DOHH2 (cell line): ENCODE measurements at regions not wholly inside any gene's neighbourhood (a gene's known extent, or its start where the extent isn't known, plus 50 kb on each side); places are given as distances from the start of the nearest gene placed in this dataset.

ENCODE experiments used
- H3F3A ChIP-seq: fragments of 200-600 bp; sonication (generic), shearing (Covaris generic); 2 replicates; pipeline ENCODE4 v1.6.0; 2016; ENCODE audit warnings: antibody characterized with exemption, mild to moderate bottlenecking; ENCODE audit not compliant: control insufficient read depth, insufficient read depth
- H3K27ac ChIP-seq: fragments of 200-600 bp; sonication (generic); 2 replicates; pipeline ENCODE4 v1.5.1; 2014; ENCODE audit warnings: low read depth, mild to moderate bottlenecking, low read length, moderate library complexity
- H3K27me3 ChIP-seq: fragments of 200-600 bp; sonication (generic); 2 replicates; pipeline ENCODE4 v1.6.1; 2014; ENCODE audit warnings: mild to moderate bottlenecking, low read length, mixed read lengths; ENCODE audit not compliant: control insufficient read depth
- H3K36me3 ChIP-seq: fragments of 200-600 bp; sonication (generic); 2 replicates; pipeline ENCODE4 v1.6.1; 2014; ENCODE audit warnings: mild to moderate bottlenecking, low read length, moderate library complexity, mixed read lengths; ENCODE audit not compliant: control insufficient read depth
- H3K4me1 ChIP-seq: fragments of 200-600 bp; sonication (generic); 2 replicates; pipeline ENCODE4 v1.6.1; 2014; ENCODE audit warnings: mild to moderate bottlenecking, low read length, mixed read lengths; ENCODE audit not compliant: control insufficient read depth
- H3K4me2 ChIP-seq: fragments of 200-600 bp; sonication (generic); 2 replicates; pipeline ENCODE4 v1.6.0; 2014; ENCODE audit warnings: mild to moderate bottlenecking, low read length, moderate library complexity
- H3K4me3 ChIP-seq: fragments of 200-600 bp; sonication (generic); 2 replicates; pipeline ENCODE4 v1.5.1; 2014; ENCODE audit warnings: mild to moderate bottlenecking, low read length, mixed read lengths
- H3K79me2 ChIP-seq: fragments of 200-600 bp; sonication (generic); 2 replicates; pipeline ENCODE4 v1.6.1; 2014; ENCODE audit warnings: mild to moderate bottlenecking, low read length, mixed read lengths; ENCODE audit not compliant: control insufficient read depth
- H3K9me2 ChIP-seq: fragments of 200-600 bp; sonication (generic); replicated peaks from 2 replicates; pipeline ENCODE4 v1.6.1; 2014; ENCODE audit warnings: mild to moderate bottlenecking, low read length, mixed read lengths; ENCODE audit not compliant: control insufficient read depth
- H3K9me3 ChIP-seq: fragments of 200-600 bp; sonication (generic); 2 replicates; pipeline ENCODE4 v1.6.1; 2014; ENCODE audit warnings: antibody characterized with exemption, low read length, mixed read lengths; ENCODE audit not compliant: control insufficient read depth, insufficient read depth
- H4K20me1 ChIP-seq: fragments of 200-600 bp; sonication (generic); 2 replicates; pipeline ENCODE4 v1.6.0; 2014; ENCODE audit warnings: low read depth, mild to moderate bottlenecking, antibody characterized with exemption, low read length, moderate library complexity; ENCODE audit not compliant: control insufficient read depth, insufficient read depth
- EZH2phosphoT487 ChIP-seq: fragments of 200-600 bp; sonication (generic); IDR thresholded peaks from 2 replicates; pipeline ENCODE4 v1.6.1; 2017; ENCODE audit warnings: borderline replicate concordance, mild to moderate bottlenecking, antibody characterized with exemption, low read length, moderate library complexity, mixed read lengths
- TF ChIP-seq, protein P1 (sequence below): fragments of 200-600 bp; sonication (generic); IDR thresholded peaks from one replicate; pipeline ENCODE4 v1.5.1; 2014; ENCODE audit warnings: antibody characterized with exemption, mild to moderate bottlenecking, low read depth, low read length; ENCODE audit not compliant: poor library complexity, severe bottlenecking

DNA sequence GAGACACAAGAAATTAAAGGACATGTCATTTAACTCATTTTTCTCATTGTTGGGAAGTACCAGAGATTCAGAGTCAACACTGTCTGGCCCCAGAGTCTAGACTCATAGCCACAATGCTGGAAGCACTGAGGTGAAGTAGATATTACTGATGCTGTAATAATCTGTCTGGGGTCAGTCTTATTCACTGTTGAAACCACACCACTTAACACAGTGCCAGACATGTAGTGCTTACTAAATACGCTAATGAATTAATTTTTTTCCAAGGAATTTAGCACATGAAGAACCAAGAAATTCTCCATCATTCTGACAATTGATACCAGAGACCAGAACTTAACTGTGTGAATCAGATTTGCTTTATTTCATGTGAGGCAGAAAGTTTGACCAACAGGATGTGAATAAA lies 150.8 kb upstream of the STAC start:
- Histone ChIP-seq H3K9me2 (no peaks in the 10 kb centered on the region; the same call in 1 of the 2 replicates), H3K36me3 (no peaks in the 10 kb centered on the region), H3K4me3 (no peak overlapping the region), H3K4me1 (no peaks in the 10 kb centered on the region), H4K20me1 (no peaks in the 10 kb centered on the region), H3K79me2 (no peaks in the 10 kb centered on the region), H3K4me2 (no peak overlapping the region), H3F3A (no peaks in the 10 kb centered on the region), H3K9me3 (no peaks in the 10 kb centered on the region), H3K27me3 (no peaks in the 10 kb centered on the region), H3K27ac (no peak overlapping the region)
- TF ChIP-seq, protein P1, sequence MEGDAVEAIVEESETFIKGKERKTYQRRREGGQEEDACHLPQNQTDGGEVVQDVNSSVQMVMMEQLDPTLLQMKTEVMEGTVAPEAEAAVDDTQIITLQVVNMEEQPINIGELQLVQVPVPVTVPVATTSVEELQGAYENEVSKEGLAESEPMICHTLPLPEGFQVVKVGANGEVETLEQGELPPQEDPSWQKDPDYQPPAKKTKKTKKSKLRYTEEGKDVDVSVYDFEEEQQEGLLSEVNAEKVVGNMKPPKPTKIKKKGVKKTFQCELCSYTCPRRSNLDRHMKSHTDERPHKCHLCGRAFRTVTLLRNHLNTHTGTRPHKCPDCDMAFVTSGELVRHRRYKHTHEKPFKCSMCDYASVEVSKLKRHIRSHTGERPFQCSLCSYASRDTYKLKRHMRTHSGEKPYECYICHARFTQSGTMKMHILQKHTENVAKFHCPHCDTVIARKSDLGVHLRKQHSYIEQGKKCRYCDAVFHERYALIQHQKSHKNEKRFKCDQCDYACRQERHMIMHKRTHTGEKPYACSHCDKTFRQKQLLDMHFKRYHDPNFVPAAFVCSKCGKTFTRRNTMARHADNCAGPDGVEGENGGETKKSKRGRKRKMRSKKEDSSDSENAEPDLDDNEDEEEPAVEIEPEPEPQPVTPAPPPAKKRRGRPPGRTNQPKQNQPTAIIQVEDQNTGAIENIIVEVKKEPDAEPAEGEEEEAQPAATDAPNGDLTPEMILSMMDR = no peak
- TF ChIP-seq EZH2phosphoT487 = no peak

DNA sequence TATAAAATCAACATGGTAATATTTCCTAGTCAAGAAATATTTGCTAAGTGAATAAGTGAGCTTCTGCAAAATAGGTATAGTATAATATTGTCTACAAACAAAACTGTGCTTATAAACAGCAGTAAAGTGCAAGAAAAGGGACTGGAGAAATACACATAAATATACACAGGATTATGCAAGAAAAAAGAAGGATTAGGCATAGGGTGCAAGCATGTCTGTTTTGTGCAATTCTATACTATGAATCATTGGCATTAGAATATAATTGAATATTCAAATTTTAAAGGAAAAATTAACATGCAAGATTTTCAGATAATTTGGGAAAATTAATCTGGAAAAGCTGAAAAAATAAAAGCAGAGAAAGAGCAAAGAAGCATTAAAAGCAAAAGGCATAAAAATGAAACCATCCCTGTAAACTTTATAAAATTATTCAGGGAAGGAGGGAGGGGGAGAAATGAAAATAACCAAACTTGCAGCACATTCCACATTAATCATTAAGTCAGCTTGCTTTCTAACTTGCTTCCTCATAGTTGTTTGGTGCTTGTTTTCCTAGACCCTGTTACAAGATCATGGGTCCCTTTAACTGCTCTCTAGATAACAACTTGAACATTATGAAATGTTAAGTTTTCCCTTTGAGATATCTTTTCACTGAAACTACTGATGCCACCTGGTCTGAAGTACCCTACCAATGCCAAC lies 147.4 kb upstream of the STAC start:
- Histone ChIP-seq H3K27me3 (no peaks in the 10 kb centered on the region), H3F3A (no peaks in the 10 kb centered on the region), H3K9me2 (no peaks in the 10 kb centered on the region; the same call in 1 of the 2 replicates), H3K4me3 (no peak overlapping the region), H3K27ac (no peak overlapping the region), H3K9me3 (no peaks in the 10 kb centered on the region), H4K20me1 (no peaks in the 10 kb centered on the region), H3K4me2 (no peak overlapping the region), H3K79me2 (no peaks in the 10 kb centered on the region), H3K36me3 (no peaks in the 10 kb centered on the region), H3K4me1 (no peaks in the 10 kb centered on the region)
- no peak for TF ChIP-seq EZH2phosphoT487
- TF ChIP-seq, protein P1 = no peak

DNA sequence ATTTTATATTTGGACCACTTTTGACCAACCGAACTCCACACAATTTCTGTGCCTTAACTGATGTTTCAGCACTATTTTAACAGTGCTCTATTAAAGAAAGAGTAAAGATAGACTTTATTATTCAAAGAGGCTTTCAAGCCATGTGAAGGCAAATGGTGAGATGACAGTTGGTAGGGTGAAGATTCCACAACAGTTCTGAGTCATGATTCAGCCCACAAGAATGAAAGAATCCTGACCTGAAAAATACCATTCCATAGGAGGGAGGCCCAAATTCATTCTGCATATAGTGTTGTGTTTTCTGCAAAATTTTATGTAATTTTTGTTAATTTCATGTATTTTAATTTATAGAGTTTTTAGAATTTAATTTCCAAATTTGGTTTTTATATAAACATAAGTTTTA lies 135.6 kb upstream of the STAC start:
- H4K20me1 ChIP-seq = no peaks in the 10 kb centered on the region
- no peaks in the 10 kb centered on the region for H3K9me3 ChIP-seq
- no peaks in the 10 kb centered on the region for H3K4me1 ChIP-seq
- H3K4me2 ChIP-seq = no peak overlapping the region
- H3K27ac ChIP-seq = no peak overlapping the region
- H3K36me3 ChIP-seq = no peaks in the 10 kb centered on the region
- H3F3A ChIP-seq = no peaks in the 10 kb centered on the region
- H3K27me3 ChIP-seq = no peaks in the 10 kb centered on the region
- H3K79me2 ChIP-seq = no peaks in the 10 kb centered on the region
- H3K4me3 ChIP-seq = no peak overlapping the region
- TF ChIP-seq, protein P1 = no peak
- no peak for TF ChIP-seq EZH2phosphoT487
- no peaks in the 10 kb centered on the region for H3K9me2 ChIP-seq
